ENCODE measurements at regions not wholly inside any gene's neighbourhood (a gene's known extent, or its start where the extent isn't known, plus 50 kb on each side); places are given as distances from the start of the nearest gene placed in this dataset.

DNA sequence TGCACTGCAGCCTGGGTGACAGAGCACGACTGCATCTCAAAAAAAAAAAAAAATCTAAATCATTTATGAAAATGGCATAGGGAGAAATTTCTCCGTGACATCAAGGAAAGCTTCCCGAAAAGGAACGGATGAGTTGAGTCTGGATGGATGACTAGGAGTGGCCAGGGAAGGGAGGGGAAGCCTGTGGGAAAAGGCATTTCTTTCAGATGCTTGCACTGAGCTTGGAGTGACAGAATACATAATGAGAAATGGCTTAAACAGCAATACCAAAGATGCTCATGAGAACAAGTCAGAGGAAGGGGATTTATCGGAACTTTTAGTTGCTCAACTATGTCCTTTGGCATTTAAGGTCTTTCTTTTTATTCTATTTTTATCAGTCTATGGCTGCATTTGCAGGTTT, 1369.2 kb upstream of the TMEM132C start:
- TF ChIP-seq, protein P1, sequence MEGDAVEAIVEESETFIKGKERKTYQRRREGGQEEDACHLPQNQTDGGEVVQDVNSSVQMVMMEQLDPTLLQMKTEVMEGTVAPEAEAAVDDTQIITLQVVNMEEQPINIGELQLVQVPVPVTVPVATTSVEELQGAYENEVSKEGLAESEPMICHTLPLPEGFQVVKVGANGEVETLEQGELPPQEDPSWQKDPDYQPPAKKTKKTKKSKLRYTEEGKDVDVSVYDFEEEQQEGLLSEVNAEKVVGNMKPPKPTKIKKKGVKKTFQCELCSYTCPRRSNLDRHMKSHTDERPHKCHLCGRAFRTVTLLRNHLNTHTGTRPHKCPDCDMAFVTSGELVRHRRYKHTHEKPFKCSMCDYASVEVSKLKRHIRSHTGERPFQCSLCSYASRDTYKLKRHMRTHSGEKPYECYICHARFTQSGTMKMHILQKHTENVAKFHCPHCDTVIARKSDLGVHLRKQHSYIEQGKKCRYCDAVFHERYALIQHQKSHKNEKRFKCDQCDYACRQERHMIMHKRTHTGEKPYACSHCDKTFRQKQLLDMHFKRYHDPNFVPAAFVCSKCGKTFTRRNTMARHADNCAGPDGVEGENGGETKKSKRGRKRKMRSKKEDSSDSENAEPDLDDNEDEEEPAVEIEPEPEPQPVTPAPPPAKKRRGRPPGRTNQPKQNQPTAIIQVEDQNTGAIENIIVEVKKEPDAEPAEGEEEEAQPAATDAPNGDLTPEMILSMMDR (conservative IDR thresholded peaks at IDR 0.05): no peak
- no peak for TF ChIP-seq ZFX (IDR thresholded peaks at IDR 0.05)
